ENCODE measurements at regions not wholly inside any gene's neighbourhood (a gene's known extent, or its start where the extent isn't known, plus 50 kb on each side); places are given as distances from the start of the nearest gene placed in this dataset.

GRCh38 chr14:101103321-101103901 is 199.9 kb upstream of the RTL1 start:
- no peak for FAIRE-seq

GRCh38 chr14:101104485-101104884 is 201.0 kb upstream of the RTL1 start:
- no peak for DNase-seq (ENCODE audit: low spot score)
- no peak for FAIRE-seq

More at GRCh38 chr14:101103321-101103901, 199.9 kb upstream of the RTL1 start:
- no peak for DNase-seq (ENCODE audit: low spot score)

DNA sequence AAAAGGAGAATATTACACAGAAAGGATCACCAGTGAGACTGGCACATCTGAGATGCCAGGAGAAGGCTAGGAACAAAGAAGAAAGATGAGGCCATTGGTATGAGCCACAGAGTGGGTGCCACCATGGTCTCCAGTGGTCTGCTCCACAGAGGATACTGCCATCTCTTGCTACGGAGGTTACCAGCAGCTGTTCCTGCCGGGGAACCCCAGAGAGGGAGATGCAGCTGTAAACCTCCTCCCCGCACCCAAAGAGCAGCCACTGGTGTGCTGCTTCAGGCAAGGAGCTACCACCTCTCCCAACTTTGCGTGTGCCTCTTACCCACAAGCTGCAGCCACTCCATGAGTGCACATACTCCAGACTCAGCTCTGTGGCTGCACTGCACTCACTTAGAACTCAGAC is 201.5 kb upstream of the RTL1 start:
- no peak for DNase-seq (ENCODE audit: low spot score)
- FAIRE-seq = no peak

DNA sequence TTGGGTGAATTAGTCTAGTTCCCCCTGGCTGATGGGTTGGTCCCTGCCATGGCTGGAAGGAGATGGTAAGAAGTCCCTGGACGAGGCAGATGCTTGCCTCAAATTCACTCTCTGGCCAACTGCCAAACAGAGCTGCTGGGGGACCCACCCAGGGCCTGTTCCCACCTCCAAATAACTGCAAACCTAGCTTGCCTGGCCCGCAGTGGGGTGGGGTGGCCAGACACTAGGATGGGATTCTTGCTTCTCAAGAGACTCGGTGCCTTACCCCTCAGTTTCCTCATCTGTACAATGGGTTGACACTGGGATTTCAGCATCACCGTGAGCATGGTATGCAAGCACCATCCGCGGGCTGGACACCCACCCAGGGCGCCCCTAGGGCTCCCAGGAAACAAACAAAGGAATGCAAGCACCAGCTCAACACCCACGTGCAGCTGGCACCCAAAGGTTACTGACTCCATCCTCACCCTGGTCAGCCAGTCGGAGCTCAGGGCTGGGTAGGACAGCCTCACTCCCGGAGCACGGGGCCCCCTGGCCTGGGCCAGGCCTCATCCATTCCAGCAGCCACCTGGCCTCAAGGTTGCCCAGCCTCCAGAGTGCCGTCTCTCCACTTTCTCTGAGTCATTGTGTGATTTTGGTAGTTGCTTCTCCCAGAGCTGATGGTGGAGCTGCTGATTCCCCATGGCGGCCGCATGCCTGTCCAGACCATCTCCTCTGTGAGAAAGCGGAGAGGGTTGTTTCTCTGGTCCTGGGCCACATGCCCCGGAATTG is 205.2 kb upstream of the RTL1 start:
- FAIRE-seq (no peak), DNase-seq (ENCODE audit: low spot score) (no peak)

GRCh38 chr14:101109347-101109638 is 205.8 kb upstream of the RTL1 start:
- FAIRE-seq = no peak
- no peak for DNase-seq (ENCODE audit: low spot score)

DNA sequence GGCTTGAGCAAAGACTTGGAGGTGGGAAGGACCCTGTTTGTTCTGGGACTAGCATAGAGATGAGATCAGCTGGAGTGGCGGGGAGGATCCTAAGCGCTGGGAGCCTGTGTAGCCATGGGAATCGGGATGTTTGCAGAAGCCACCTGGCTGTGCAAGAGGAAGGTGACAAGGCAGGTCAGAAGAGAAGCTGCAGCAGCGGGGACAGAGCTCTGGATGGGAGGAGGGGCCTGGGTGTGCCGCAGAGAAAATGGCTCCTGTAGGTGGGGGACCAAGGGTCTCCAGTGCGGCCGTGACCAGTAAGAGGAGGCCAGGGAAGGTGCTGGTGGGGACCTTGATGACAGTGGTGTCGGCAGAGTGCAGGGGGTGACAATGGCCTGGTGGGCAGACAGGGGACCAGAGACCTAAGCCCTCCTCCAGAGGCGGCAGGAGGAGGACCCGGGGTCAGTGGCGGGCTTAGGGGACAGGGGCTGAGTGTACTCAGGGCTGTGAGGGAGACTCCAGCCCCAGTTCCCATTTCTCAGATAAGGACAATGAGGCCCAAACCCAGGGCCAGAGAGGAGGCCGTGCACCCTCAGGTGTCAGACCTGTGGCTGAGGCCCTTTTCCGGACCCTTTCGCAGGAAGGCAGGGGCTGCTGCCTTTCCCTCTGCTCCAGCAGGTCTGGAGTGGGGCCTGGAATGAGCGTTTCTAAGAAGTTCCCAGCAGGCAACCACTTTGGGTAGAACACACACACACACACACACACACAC is 206.6 kb upstream of the RTL1 start:
- no peak for FAIRE-seq
- no peak for DNase-seq (ENCODE audit: low spot score)

DNA sequence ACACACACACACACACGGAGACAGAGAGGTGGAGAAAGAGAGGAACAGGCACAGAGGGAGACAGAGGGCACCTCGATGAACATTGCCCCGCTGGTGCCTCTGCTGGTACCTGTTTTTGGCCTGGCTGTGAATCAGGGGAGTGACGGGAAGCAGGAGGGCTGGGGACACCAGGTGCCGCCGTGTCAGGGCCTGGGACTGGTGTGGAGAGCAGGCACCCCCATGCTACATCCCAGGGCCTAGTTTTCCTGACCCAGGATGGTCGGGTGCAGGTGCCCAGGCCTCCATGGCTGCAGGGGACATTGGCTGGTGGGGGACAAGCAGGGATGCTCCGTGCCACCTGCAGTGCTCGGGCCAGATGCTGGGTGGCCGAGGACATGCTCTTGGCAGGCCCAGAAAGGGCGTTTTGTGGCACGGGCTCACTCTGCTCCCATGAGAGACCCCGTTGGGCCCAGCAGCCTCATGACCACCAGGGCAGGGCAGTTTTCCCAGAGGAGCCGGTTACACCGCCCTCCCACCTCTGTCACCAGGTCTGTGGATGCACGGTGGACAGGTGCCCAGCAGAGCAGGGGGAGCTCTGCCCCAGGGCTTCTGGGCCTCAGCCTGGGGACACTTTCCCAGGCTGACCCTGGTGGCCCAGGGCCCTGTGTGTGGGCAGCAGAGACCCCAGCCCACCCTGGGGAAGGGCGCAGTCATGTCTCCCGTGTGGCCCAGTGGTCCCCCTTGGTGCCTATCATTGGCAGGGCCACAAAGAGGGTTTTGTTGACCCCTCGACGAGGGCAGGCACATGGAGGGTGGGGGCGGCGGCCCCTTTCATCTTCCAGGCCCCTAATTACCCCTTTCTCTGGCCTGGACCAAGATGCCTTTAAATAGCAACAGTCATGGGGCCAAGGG is 207.5 kb upstream of the RTL1 start:
- DNase-seq (ENCODE audit: low spot score) (no peak), FAIRE-seq (no peak)

- DNase-seq (ENCODE audit: low spot score) (no peak), FAIRE-seq (no peak)
These were observed 208.2 kb upstream of the RTL1 start for GRCh38 chr14:101111620-101112290.

- FAIRE-seq (no peak), DNase-seq (ENCODE audit: low spot score) (no peak)
These were observed 209.0 kb upstream of the RTL1 start for GRCh38 chr14:101112351-101113107.

DNA sequence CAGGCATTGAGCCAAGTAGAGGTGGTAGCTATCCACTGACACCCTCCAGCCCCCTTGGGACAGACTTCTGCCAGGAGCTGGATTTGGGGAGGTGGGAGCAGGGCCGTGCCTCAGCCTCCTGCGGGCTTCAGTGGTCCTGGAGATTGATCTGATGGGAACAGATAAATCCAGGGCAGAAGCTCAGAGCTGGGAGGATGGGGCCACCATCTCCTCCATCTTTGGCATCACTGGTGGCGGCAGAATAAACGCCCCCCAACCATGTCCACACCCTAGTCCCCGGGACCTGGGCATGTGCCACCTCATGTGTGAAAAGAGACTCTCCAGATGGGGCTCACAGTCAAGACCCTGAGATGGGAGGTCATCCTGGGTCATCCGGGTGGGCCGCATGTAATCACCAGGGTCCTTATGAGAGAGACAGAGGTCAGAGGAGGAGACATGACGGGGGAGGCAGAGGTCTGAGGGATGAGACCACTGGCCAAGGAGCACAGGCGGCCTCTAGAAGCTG is 209.6 kb upstream of the RTL1 start:
- no peak for DNase-seq (ENCODE audit: low spot score)
- FAIRE-seq = no peak

GRCh38 chr14:101113835-101114725 is 210.6 kb upstream of the RTL1 start:
- DNase-seq (ENCODE audit: low spot score) = no peak
- no peak for FAIRE-seq

DNA sequence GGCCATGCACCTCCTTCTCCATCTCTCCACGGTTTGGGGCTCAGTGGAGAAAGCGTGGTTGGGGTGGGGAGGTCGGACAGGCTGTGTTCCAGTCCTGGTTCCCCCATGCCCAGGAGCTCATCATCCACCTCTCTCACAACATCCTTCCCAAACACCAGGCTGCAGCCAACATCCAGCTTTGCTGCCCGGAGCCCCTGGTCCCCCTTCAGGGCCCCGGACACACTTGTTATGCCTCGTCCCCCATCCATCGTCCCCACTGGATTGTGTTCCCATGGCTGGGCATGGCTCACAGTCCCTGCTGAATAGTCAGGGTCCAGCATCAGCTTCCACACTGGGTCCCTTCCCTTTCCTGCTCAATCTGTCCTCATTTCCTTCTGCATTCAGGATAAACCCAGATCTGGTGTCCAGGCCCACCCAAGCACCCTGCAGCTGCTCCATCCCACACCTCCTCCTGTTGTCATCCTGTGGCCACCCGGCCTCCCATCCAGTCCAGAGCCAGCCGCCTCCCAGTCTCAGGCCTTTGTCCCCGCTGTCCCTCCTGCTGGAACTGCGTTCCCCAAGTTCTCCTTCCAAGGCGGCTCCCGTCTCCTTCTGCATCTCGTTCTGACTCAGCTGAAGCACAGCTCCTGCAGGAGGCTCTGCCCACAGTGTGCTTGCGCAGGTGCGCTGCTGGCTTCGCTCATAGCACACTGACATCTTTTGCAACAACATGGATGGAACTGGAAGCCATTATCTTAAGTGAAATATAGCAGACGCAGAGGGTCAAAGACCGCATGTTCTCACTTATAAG is 211.4 kb upstream of the RTL1 start:
- FAIRE-seq = no peak
- DNase-seq (ENCODE audit: low spot score) = no peak

DNA sequence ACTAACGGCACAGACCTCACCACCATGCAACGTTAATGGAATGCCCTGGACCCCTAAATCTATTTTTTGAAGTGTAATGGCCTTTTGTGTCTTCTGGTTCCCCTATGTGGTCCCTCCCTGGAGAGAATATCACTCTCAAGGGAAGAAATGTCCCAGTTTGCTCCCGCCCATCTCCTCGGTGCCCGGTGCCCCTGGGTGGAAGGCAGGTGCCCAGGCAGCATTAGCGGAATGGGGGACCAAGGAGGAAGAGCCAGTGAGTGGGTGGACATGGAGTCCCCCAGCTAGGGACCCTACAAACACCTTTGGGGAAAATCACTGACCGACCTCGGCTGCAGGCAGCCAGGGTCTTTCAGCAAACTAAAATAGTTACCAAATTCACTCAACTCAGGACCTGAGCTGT is 212.1 kb upstream of the RTL1 start:
- DNase-seq (ENCODE audit: low spot score) (no peak), FAIRE-seq (no peak)

DNA sequence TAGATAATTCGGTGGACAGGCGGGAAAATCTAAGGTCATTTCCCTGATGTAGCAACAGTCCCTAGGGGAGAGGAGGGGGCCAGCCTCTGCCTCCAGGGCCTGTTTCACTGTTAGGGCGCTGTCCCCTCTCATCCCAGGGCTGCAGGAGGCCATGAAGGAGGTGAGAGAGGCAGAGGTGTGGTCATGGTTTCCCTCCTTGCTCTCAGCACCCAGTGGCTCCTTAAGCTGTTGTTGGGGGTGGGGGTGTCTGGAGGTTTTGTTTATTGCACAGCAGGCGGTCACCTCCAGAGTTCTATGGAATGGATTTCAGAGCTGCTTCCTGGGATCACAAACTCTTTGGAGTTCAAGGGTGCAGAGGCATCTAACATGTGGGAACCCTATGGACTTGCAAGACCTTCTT is 212.5 kb upstream of the RTL1 start:
- DNase-seq (ENCODE audit: low spot score) (no peak), FAIRE-seq (no peak)

DNA sequence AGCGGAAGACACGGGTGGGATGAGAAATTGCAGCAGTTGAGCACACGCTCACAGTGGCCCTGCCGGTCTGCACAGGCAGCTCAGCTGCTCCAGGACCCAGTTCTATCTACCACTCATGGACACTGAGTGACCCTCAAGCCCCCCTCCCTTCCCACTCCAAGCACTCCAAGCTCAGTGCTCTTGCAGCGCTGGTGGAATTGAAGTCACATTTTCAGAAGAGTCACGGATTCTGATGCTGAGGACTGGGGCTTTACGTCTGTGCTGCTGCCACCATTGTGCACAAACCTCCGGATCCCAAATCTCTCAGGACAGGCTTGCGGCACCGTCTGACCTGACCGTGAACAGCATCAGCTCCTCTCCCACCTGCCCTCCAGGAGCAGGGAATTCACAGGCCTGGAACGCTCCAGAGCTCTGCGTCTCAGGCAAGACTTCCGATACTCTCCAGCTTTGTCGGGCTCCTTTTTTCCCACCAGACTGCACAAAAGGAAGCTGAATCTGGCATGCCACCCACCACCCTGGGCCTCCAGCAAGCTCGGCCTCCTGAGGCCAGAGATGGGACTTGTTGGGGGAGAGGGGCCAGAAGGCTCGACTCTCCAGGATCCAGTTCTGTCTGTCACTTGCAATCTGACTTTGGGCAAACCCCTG is 213.1 kb upstream of the RTL1 start:
- DNase-seq (ENCODE audit: low spot score) = no peak
- no peak for FAIRE-seq

DNA sequence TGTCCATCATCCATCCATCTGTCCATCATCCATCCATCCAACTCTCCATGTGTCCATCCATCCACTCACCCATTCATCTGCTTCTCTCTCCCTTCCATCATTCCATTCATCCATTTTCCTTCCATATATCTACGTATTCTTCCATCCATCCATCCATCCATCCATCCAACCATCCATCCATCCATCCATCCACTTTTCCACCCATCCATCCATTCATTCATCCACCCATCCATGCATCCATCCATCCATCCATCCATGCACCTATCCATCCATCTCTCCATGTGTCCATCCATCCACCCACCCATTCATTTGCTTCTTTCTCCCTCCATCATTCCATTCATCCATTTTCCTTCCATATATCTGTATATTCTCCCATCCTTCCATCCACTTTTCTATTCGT is 214.0 kb upstream of the RTL1 start:
- no peak for FAIRE-seq
- no peak for DNase-seq (ENCODE audit: low spot score)

DNA sequence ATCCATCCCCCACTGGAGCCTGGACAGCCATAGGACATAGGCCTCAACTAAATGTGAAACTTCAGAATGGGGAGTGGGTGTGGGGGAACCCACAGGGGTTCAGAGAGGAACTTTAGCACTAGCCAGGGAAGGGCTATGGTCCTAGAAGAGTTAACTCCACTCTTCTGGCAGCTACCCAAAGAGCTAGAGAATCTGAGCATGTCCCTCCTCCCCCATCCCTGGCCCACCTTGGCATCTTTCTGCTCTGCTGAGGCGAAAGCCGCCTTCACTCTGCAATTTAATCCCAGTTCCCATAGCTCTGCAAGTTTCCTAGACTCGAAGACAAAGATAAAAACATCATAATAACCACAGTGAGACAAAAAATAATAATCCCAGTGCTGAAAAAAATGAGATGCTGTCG is 214.7 kb upstream of the RTL1 start:
- no peak for DNase-seq (ENCODE audit: low spot score)
- FAIRE-seq = no peak
